ENCODE measurements at regions not wholly inside any gene's neighbourhood (a gene's known extent, or its start where the extent isn't known, plus 50 kb on each side); places are given as distances from the start of the nearest gene placed in this dataset.

GRCh38 chr7:16933296-16934279 is 51.8 kb upstream of the AGR3 start:
- no peaks in the 10 kb centered on the region for H3K36me3 ChIP-seq (ENCODE audit: control insufficient read depth in 3 of 3, insufficient read depth in 3 of 3, low read length in 3 of 3)
- H3K27ac ChIP-seq (ENCODE audit: low read depth, low read length) = no peak overlapping the region
- no peak overlapping the region for H3K4me3 ChIP-seq (ENCODE audit: low read length in 3 of 3)
- no peaks in the 10 kb centered on the region for H3K27me3 ChIP-seq (ENCODE audit: control insufficient read depth in 3 of 3, insufficient read depth in 3 of 3, low read length in 3 of 3)
- H3K9ac ChIP-seq (ENCODE audit: low read depth in 1 of 3, low read length in 3 of 3) = no peak overlapping the region
- no peaks in the 10 kb centered on the region for H3K9me3 ChIP-seq (ENCODE audit: control insufficient read depth in 3 of 3, low read length in 3 of 3)
- H3K4me1 ChIP-seq (ENCODE audit: control insufficient read depth in 3 of 3, insufficient read depth in 3 of 3, low read length in 3 of 3) = no peaks in the 10 kb centered on the region

DNA sequence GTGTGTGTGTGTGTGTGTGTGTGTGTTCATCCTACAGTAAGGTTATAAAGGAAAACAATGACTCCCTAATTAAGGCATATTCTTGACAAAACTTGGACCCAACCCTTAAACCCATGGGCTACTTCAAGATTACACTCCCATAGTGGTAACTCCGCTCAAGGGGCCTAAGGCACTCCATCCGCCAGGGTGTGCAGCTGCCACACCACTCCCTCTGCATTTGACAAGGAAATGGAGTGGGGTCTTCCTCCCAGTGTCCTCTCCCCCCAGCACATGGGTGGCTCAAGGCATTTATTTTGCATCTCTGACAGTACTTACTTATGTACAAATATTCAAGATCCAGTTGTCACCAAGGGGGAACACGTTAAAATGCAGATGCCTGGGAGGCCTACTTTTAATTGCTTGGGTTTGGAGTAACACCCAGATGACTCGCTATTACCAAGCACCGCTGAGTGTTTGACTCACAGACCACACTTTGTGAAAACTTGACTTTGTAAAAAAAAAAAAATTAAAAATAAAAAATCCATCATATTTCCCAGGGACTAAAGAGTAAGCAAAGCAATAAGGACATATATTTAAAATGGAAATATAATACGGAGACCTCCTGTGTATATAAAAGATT is 53.0 kb upstream of the AGR3 start:
- Histone ChIP-seq H3K27ac (ENCODE audit: low read depth, low read length) (no peak overlapping the region), H3K36me3 (ENCODE audit: control insufficient read depth in 3 of 3, insufficient read depth in 3 of 3, low read length in 3 of 3) (no peaks in the 10 kb centered on the region), H3K9me3 (ENCODE audit: control insufficient read depth in 3 of 3, low read length in 3 of 3) (no peaks in the 10 kb centered on the region), H3K9ac (ENCODE audit: low read depth in 1 of 3, low read length in 3 of 3) (no peak overlapping the region), H3K27me3 (ENCODE audit: control insufficient read depth in 3 of 3, insufficient read depth in 3 of 3, low read length in 3 of 3) (no peaks in the 10 kb centered on the region), H3K4me3 (ENCODE audit: low read length in 3 of 3) (no peak overlapping the region), H3K4me1 (ENCODE audit: control insufficient read depth in 3 of 3, insufficient read depth in 3 of 3, low read length in 3 of 3) (no peaks in the 10 kb centered on the region)

DNA sequence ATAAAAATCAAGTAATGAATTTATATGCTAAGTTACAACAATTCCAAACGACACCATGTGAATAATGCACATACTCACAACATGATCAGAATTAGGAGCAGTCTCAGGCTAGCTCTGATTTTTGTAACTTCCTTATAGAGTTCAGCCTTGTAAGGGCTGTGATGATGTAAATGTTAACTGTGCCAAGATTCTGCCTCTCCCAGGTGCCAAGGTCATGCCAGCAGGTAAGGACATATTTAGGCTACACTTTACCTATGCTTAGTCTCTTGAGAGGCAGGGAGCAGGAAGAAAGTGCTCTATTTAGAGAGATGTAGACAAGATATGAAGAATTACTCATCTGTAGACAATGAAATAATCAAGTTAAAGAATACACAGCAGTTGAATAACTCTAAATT is 53.6 kb upstream of the AGR3 start:
- H3K4me1 ChIP-seq (ENCODE audit: control insufficient read depth in 3 of 3, insufficient read depth in 3 of 3, low read length in 3 of 3) = no peaks in the 10 kb centered on the region
- no peak overlapping the region for H3K4me3 ChIP-seq (ENCODE audit: low read length in 3 of 3)
- no peaks in the 10 kb centered on the region for H3K9me3 ChIP-seq (ENCODE audit: control insufficient read depth in 3 of 3, low read length in 3 of 3)
- H3K36me3 ChIP-seq (ENCODE audit: control insufficient read depth in 3 of 3, insufficient read depth in 3 of 3, low read length in 3 of 3) = no peaks in the 10 kb centered on the region
- H3K27me3 ChIP-seq (ENCODE audit: control insufficient read depth in 3 of 3, insufficient read depth in 3 of 3, low read length in 3 of 3) = peaks cover 0 to 2% (median 0%) of the 10 kb centered on the region in 3 donors
- no peak overlapping the region for H3K9ac ChIP-seq (ENCODE audit: low read depth in 1 of 3, low read length in 3 of 3)
- no peak overlapping the region for H3K27ac ChIP-seq (ENCODE audit: low read depth, low read length)

- Histone ChIP-seq H3K9ac (ENCODE audit: low read depth in 1 of 3, low read length in 3 of 3) (no peak overlapping the region), H3K4me3 (ENCODE audit: low read length in 3 of 3) (no peak overlapping the region), H3K4me1 (ENCODE audit: control insufficient read depth in 3 of 3, insufficient read depth in 3 of 3, low read length in 3 of 3) (no peaks in the 10 kb centered on the region), H3K27ac (ENCODE audit: low read depth, low read length) (no peak overlapping the region), H3K27me3 (ENCODE audit: control insufficient read depth in 3 of 3, insufficient read depth in 3 of 3, low read length in 3 of 3) (peaks cover 0 to 2% (median 0%) of the 10 kb centered on the region in 3 donors), H3K36me3 (ENCODE audit: control insufficient read depth in 3 of 3, insufficient read depth in 3 of 3, low read length in 3 of 3) (no peaks in the 10 kb centered on the region), H3K9me3 (ENCODE audit: control insufficient read depth in 3 of 3, low read length in 3 of 3) (no peaks in the 10 kb centered on the region)
Observed at GRCh38 chr7:16936626-16937422, 55.0 kb upstream of the AGR3 start.

DNA sequence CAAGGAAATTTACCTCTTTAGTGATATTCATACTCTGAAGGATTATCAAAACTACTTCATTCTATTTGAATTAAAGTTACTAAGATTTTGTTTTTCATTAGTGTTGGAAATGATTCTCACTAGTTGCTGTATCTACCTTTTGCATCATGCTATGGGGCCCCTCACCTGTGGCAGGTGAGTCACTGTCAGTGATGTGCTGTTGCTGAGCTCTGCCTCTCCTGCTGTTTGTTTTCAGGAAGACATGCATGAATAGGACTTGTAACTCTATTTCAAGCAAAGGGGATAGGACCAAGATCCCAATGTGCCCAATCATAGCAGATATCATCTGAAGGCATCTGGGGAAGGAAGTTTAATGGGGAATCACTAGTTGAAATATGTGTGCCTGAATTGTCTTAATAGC is 57.4 kb upstream of the AGR3 start:
- H3K9ac ChIP-seq (ENCODE audit: low read depth in 1 of 3, low read length in 3 of 3) = no peak overlapping the region
- H3K36me3 ChIP-seq (ENCODE audit: control insufficient read depth in 3 of 3, insufficient read depth in 3 of 3, low read length in 3 of 3) = no peaks in the 10 kb centered on the region
- H3K4me3 ChIP-seq (ENCODE audit: low read length in 3 of 3) = no peak overlapping the region
- peaks cover 0 to 2% (median 0%) of the 10 kb centered on the region in 3 donors for H3K27me3 ChIP-seq (ENCODE audit: control insufficient read depth in 3 of 3, insufficient read depth in 3 of 3, low read length in 3 of 3)
- no peak overlapping the region for H3K27ac ChIP-seq (ENCODE audit: low read depth, low read length)
- H3K4me1 ChIP-seq (ENCODE audit: control insufficient read depth in 3 of 3, insufficient read depth in 3 of 3, low read length in 3 of 3) = no peaks in the 10 kb centered on the region
- no peaks in the 10 kb centered on the region for H3K9me3 ChIP-seq (ENCODE audit: control insufficient read depth in 3 of 3, low read length in 3 of 3)

DNA sequence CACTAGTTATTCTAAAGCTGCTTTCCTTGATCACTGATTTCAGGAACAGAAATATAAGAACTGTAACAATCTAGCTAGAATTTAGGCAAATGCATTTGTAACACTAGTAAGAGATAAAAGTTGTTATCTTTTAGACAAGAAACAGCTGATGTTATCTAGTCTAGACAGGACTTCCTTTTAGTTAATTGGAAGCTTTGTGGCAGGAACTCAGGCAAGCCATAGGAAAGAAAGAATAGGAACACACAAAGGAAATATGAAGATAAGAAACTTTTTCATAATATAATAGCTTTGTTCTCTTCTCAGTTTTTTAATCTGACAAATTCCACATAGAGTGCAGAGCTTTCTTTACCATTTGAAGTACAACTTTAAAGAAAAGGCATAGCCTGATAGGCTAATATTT is 59.0 kb upstream of the AGR3 start:
- Histone ChIP-seq H3K9ac (ENCODE audit: low read depth in 1 of 3, low read length in 3 of 3) (no peak overlapping the region), H3K36me3 (ENCODE audit: control insufficient read depth in 3 of 3, insufficient read depth in 3 of 3, low read length in 3 of 3) (no peaks in the 10 kb centered on the region), H3K9me3 (ENCODE audit: control insufficient read depth in 3 of 3, low read length in 3 of 3) (no peaks in the 10 kb centered on the region), H3K4me3 (ENCODE audit: low read length in 3 of 3) (no peak overlapping the region), H3K4me1 (ENCODE audit: control insufficient read depth in 3 of 3, insufficient read depth in 3 of 3, low read length in 3 of 3) (no peaks in the 10 kb centered on the region), H3K27ac (ENCODE audit: low read depth, low read length) (no peak overlapping the region), H3K27me3 (ENCODE audit: control insufficient read depth in 3 of 3, insufficient read depth in 3 of 3, low read length in 3 of 3) (peaks cover 0 to 2% (median 0%) of the 10 kb centered on the region in 3 donors)

GRCh38 chr7:16942929-16943509 is 61.2 kb upstream of the AGR3 start:
- no peak overlapping the region for H3K9ac ChIP-seq (ENCODE audit: low read depth in 1 of 3, low read length in 3 of 3)
- H3K27ac ChIP-seq (ENCODE audit: low read depth, low read length) = no peak overlapping the region
- peaks cover 0 to 2% (median 0%) of the 10 kb centered on the region in 3 donors for H3K27me3 ChIP-seq (ENCODE audit: control insufficient read depth in 3 of 3, insufficient read depth in 3 of 3, low read length in 3 of 3)
- no peaks in the 10 kb centered on the region for H3K9me3 ChIP-seq (ENCODE audit: control insufficient read depth in 3 of 3, low read length in 3 of 3)
- no peaks in the 10 kb centered on the region for H3K4me1 ChIP-seq (ENCODE audit: control insufficient read depth in 3 of 3, insufficient read depth in 3 of 3, low read length in 3 of 3)
- no peak overlapping the region for H3K4me3 ChIP-seq (ENCODE audit: low read length in 3 of 3)
- no peaks in the 10 kb centered on the region for H3K36me3 ChIP-seq (ENCODE audit: control insufficient read depth in 3 of 3, insufficient read depth in 3 of 3, low read length in 3 of 3)

DNA sequence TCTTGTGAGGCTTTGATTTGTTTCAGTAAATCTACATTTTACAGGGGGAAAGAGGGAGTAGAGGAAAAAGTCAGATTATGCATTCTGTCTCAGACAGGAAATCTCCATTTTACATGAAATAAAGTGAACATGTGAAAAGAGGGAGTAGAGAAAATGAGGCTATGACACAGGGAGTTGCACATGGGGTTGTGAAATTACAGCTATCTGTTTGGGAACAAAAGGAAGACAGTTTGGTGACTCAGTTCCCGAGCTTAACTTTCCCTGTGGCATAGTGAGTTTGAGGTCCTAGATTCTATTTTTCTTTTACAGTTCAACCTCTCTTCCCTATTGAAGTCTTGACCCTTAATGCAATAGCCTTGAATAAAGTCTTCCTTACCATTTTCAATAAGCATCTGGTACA is 63.2 kb upstream of the AGR3 start:
- no peak overlapping the region for H3K4me3 ChIP-seq (ENCODE audit: low read length in 3 of 3)

GRCh38 chr7:16945372-16945771 is 63.6 kb upstream of the AGR3 start:
- H3K9me3 ChIP-seq (ENCODE audit: control insufficient read depth in 3 of 3, low read length in 3 of 3) = no peaks in the 10 kb centered on the region
- H3K9ac ChIP-seq (ENCODE audit: low read depth in 1 of 3, low read length in 3 of 3) = no peak overlapping the region
- H3K4me3 ChIP-seq (ENCODE audit: low read length in 3 of 3) = no peak overlapping the region
- no peak overlapping the region for H3K27ac ChIP-seq (ENCODE audit: low read depth, low read length)
- no peaks in the 10 kb centered on the region for H3K27me3 ChIP-seq (ENCODE audit: control insufficient read depth in 3 of 3, insufficient read depth in 3 of 3, low read length in 3 of 3)
- no peaks in the 10 kb centered on the region for H3K36me3 ChIP-seq (ENCODE audit: control insufficient read depth in 3 of 3, insufficient read depth in 3 of 3, low read length in 3 of 3)
- no peaks in the 10 kb centered on the region for H3K4me1 ChIP-seq (ENCODE audit: control insufficient read depth in 3 of 3, insufficient read depth in 3 of 3, low read length in 3 of 3)

More for the DNA sequence above, 63.2 kb upstream of the AGR3 start:
- H3K4me1 ChIP-seq (ENCODE audit: control insufficient read depth in 3 of 3, insufficient read depth in 3 of 3, low read length in 3 of 3) = no peaks in the 10 kb centered on the region
- H3K9me3 ChIP-seq (ENCODE audit: control insufficient read depth in 3 of 3, low read length in 3 of 3) = no peaks in the 10 kb centered on the region
- no peak overlapping the region for H3K9ac ChIP-seq (ENCODE audit: low read depth in 1 of 3, low read length in 3 of 3)
- no peaks in the 10 kb centered on the region for H3K36me3 ChIP-seq (ENCODE audit: control insufficient read depth in 3 of 3, insufficient read depth in 3 of 3, low read length in 3 of 3)
- no peak overlapping the region for H3K27ac ChIP-seq (ENCODE audit: low read depth, low read length)
- peaks cover 0 to 2% (median 0%) of the 10 kb centered on the region in 3 donors for H3K27me3 ChIP-seq (ENCODE audit: control insufficient read depth in 3 of 3, insufficient read depth in 3 of 3, low read length in 3 of 3)

Data from skeletal muscle tissue (tissue), 3 donors.